ENCODE measurements at regions not wholly inside any gene's neighbourhood (a gene's known extent, or its start where the extent isn't known, plus 50 kb on each side); places are given as distances from the start of the nearest gene placed in this dataset.

DNA sequence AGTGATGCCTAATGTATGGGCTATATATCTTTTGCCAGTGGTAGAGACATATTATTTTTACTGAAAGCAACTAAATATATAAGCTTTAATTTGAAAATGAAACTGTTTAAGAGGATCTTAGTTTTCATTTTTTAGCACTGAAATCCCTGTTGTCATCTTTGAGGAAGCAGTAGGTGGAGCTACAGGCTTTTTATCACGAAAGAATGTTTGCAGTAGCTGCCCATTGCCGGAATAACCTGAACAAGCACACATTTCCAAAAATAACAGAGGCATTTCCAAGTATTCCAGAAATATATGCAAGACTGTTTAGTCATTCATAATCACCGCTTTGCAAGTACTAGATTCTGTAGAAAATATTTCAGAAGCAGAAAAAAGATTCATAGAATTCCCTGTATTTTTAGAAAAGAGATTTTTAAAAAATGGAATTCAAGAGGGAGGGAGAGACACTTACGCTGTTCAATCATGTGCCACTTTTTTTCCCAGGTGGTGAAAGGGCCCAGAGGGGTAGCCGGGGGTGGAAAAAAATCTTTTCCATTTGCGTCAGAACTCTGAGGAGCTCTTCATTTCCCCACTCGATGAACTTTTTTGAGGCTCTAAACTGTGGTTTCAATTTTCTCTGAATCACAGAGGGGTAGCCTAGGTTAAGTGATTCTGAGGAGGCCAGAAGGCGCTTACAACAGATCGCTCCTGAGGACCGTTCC lies 142.5 kb upstream of the FERMT1 start:
- H3K23me2 ChIP-seq (ENCODE audit: low read depth, low read length), result no peaks in the 10 kb centered on the region
- H2BK5ac ChIP-seq (ENCODE audit: low read depth, low read length), result no peak overlapping the region
- H2BK12ac ChIP-seq (ENCODE audit: low read depth, low read length), result no peak overlapping the region
- no peak overlapping the region for H2BK15ac ChIP-seq (ENCODE audit: low read length)
- DNase-seq (ENCODE audit: low read depth in 1 of 2, low spot score in 2 of 2), result no peak
- H3K9me3 ChIP-seq (ENCODE audit: insufficient read depth in 2 of 2, low read depth in 1 of 2, low read length in 1 of 2), result no peaks in the 10 kb centered on the region
- no peaks in the 10 kb centered on the region for H3K79me2 ChIP-seq (ENCODE audit: control insufficient read depth in 1 of 2, insufficient read depth in 2 of 2, low read length in 2 of 2)
- H4K5ac ChIP-seq (ENCODE audit: insufficient read length, low read depth, low read length), result no peak overlapping the region
- no peak overlapping the region for H4K8ac ChIP-seq (ENCODE audit: extremely low read depth, insufficient read depth, low read length)
- no peak overlapping the region for H2AK5ac ChIP-seq (ENCODE audit: low read depth, low read length)
- no peaks in the 10 kb centered on the region for H4K20me1 ChIP-seq (replicated peaks in 1 of 2; ENCODE audit: control insufficient read depth in 1 of 2, insufficient read depth in 2 of 2, low read length in 2 of 2)
- ChIA-PET POLR2A (ENCODE audit: partially characterized antibody) (no interaction called here), CTCF (ENCODE audit: partially characterized antibody) (interaction anchor here (0.7 to 2.3 kb wide), 27 partner anchors 10 to 564 kb away, joined by 3 to 10 read pairs (median 4); no protein-coding TSS in a partner anchor)
- no peaks in the 10 kb centered on the region for H3K36me3 ChIP-seq (ENCODE audit: control insufficient read depth in 2 of 4, insufficient read depth in 4 of 4, low read length in 3 of 4)
- no peaks in the 10 kb centered on the region; a peak in 2 of 7 replicates for H3K4me1 ChIP-seq (replicated peaks in 1 of 4; ENCODE audit: control insufficient read depth in 3 of 4, insufficient read depth in 4 of 4, low read length in 3 of 4)
- no peak overlapping the region for H3K4ac ChIP-seq (replicated peaks; ENCODE audit: insufficient read length, low read depth, low read length)
- no peak overlapping the region for H2BK120ac ChIP-seq (replicated peaks; ENCODE audit: low read depth, low read length)
- no peaks in the 10 kb centered on the region; a peak in 1 of 7 replicates for H3K27me3 ChIP-seq (replicated peaks in 1 of 4; ENCODE audit: control insufficient read depth in 3 of 4, extremely low read depth in 1 of 4, insufficient read depth in 3 of 4, low read length in 3 of 4)
- H4K91ac ChIP-seq (replicated peaks; ENCODE audit: insufficient read length, low read length), result no peak overlapping the region
- H3K9ac ChIP-seq (replicated peaks in 1 of 4; ENCODE audit: extremely low read depth in 1 of 4, low read depth in 3 of 4, low read length in 3 of 4), result no peak overlapping the region
- no peak overlapping the region for H3K56ac ChIP-seq (replicated peaks; ENCODE audit: insufficient read length, low read depth, low read length)
- peak; percentile 7 for FAIRE-seq
- H3K23ac ChIP-seq (ENCODE audit: insufficient read length), result no peak overlapping the region
- H3K27ac ChIP-seq (ENCODE audit: low read depth, low read length), result no peak overlapping the region
- H3K14ac ChIP-seq (ENCODE audit: insufficient read length), result no peak overlapping the region
- no peak overlapping the region for H3K18ac ChIP-seq (ENCODE audit: extremely low read depth, low read length)
- no peak overlapping the region for H3K4me3 ChIP-seq (ENCODE audit: extremely low read depth in 1 of 4, insufficient read depth in 2 of 4, low read depth in 3 of 4, low read length in 4 of 4)
- H2BK20ac ChIP-seq (ENCODE audit: low read length), result no peak overlapping the region
- no peaks in the 10 kb centered on the region for H3K79me1 ChIP-seq (ENCODE audit: low read depth, low read length)
- WGBS, 2 experiments (ENCODE audit: extremely low coverage in 1 of 2, insufficient coverage in 1 of 2, insufficient read length in 1 of 2, insufficient replicate concordance in 2 of 2, low coverage in 1 of 2, low lambda C conversion rate in 2 of 2, missing lambda C conversion rate in 1 of 2), result 76% methylated on average over 10 of the region's 10 CpGs; no CpG with 5 or more reads in 1 of the 2 experiments
- H3K4me2 ChIP-seq (ENCODE audit: insufficient read depth in 1 of 2, low read depth in 2 of 2, low read length in 2 of 2), result no peak overlapping the region
- H2AFZ ChIP-seq (ENCODE audit: low read length), result peak overlapping the region; percentile 87; the same call in 1 of the 2 replicates
- no peak for TF ChIP-seq RXRA (IDR thresholded peaks at IDR 0.05; ENCODE audit: insufficient read depth, low read depth, low read length)
- no peak for TF ChIP-seq YY1 (IDR thresholded peaks at IDR 0.05; ENCODE audit: low read depth, low read length)
- no peak for TF ChIP-seq RBBP5 (IDR thresholded peaks at IDR 0.05; ENCODE audit: borderline replicate concordance, low read depth, low read length)
- TF ChIP-seq RAD21 (IDR thresholded peaks at IDR 0.05 in 1 of 2, conservative IDR thresholded peaks at IDR 0.05 in 1 of 2; ENCODE audit: low read depth in 2 of 2, low read length in 2 of 2), result peak; percentile 84
- TF ChIP-seq, protein P1, sequence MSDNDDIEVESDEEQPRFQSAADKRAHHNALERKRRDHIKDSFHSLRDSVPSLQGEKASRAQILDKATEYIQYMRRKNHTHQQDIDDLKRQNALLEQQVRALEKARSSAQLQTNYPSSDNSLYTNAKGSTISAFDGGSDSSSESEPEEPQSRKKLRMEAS (IDR thresholded peaks at IDR 0.05), result no peak
- no peak for TF ChIP-seq GTF2F1 (IDR thresholded peaks at IDR 0.05; ENCODE audit: borderline replicate concordance, low read depth, low read length)
- TF ChIP-seq SIN3A (conservative IDR thresholded peaks at IDR 0.05 in 1 of 2, IDR thresholded peaks at IDR 0.05 in 1 of 2; ENCODE audit: low read depth in 1 of 2, low read length in 2 of 2), result no peak
- no peak for TF ChIP-seq SRF (IDR thresholded peaks at IDR 0.05; ENCODE audit: low read depth, low read length)
- TF ChIP-seq, protein P2, sequence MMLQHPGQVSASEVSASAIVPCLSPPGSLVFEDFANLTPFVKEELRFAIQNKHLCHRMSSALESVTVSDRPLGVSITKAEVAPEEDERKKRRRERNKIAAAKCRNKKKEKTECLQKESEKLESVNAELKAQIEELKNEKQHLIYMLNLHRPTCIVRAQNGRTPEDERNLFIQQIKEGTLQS (IDR thresholded peaks at IDR 0.05; ENCODE audit: insufficient read depth, low read depth, low read length), result no peak
- no peak for TF ChIP-seq HDAC6 (IDR thresholded peaks at IDR 0.05; ENCODE audit: low read depth, low read length)
